Endothelial cell of umbilical vein (primary cell): ENCODE measurements at regions not wholly inside any gene's neighbourhood (a gene's known extent, or its start where the extent isn't known, plus 50 kb on each side); places are given as distances from the start of the nearest gene placed in this dataset.

Source experiments
- BruUV-seq: library from RNA; stranded (reverse); fragments of 400-500 nt; replicated peaks from 2 replicates; lab custom pipeline; 2021; lab: Mats Ljungman, UMichigan
- CTCF ChIA-PET: fragments of 300-600, 350-600 bp; sonication (Branson Sonifier 250); formaldehyde crosslinking; loops from one replicate; lab custom pipeline; 2021; ENCODE audit warnings: antibody characterized with exemption, inconsistent platforms; lab: Charles Lee
- POLR2A ChIA-PET: fragments of 300-600, 350-600 bp; sonication (Branson Sonifier 250); formaldehyde crosslinking; loops from one replicate; lab custom pipeline; 2021; ENCODE audit warnings: antibody characterized with exemption, inconsistent platforms; lab: Charles Lee
- DNase-seq: peaks from one replicate; pipeline ENCODE4 v3.0.0-alpha.2; 2011; ENCODE audit warnings: low read depth, low spot score
- FAIRE-seq: peaks from 2 replicates; lab custom pipeline; 2011; peaks lifted over from hg19 to GRCh38; lab: Jason Lieb, UNC
- H2AFZ ChIP-seq: 2 replicates; pipeline ENCODE4 v1.6.0; 2012; ENCODE audit warnings: low read depth, low read length, control low read depth, inconsistent platforms
- H3K27ac ChIP-seq: 2 replicates; pipeline ENCODE4 v1.5.1; 2011; ENCODE audit warnings: low read depth, mild to moderate bottlenecking, control low read depth, low read length, moderate library complexity; ENCODE audit not compliant: insufficient read depth
- H3K27me3 ChIP-seq, 2 experiments: 2 replicates each; pipeline versions ENCODE4 v1.6.0 to v1.6.1; 2011; ENCODE audit warnings: low read length in 2 of 2, mixed read lengths in 1 of 2; ENCODE audit not compliant: control insufficient read depth in 2 of 2, insufficient read depth in 2 of 2
- H3K36me3 ChIP-seq, 2 experiments: 2 replicates in 1 of 2; 3 replicates in 1 of 2; pipeline ENCODE4 v1.5.1; 2011; ENCODE audit warnings: low read length in 2 of 2, mild to moderate bottlenecking in 1 of 2, moderate library complexity in 1 of 2; ENCODE audit not compliant: control insufficient read depth in 2 of 2, insufficient read depth in 2 of 2; ENCODE audit errors: extremely low read depth in 1 of 2
- H3K4me1 ChIP-seq: 3 replicates; pipeline ENCODE4 v1.5.1; 2011; ENCODE audit warnings: mild to moderate bottlenecking, low read length; ENCODE audit not compliant: control insufficient read depth, insufficient read depth; ENCODE audit errors: extremely low read depth
- H3K4me2 ChIP-seq: 2 replicates; pipeline ENCODE4 v1.6.1; 2011; ENCODE audit warnings: low read length, control low read depth, mixed read lengths; ENCODE audit not compliant: insufficient read depth
- H3K4me3 ChIP-seq, 3 experiments: fragments of 200-600 bp in 1 of 3; sonication (generic), shearing (Covaris generic) in 1 of 3; replicated peaks in 1 of 3; 2 replicates each; pipeline ENCODE4 v1.5.1; 2011 to 2016; ENCODE audit warnings: control low read depth in 3 of 3, low read length in 3 of 3, mild to moderate bottlenecking in 2 of 3, inconsistent platforms in 1 of 3, low read depth in 1 of 3, moderate library complexity in 1 of 3; ENCODE audit not compliant: insufficient read depth in 1 of 3
- H3K79me2 ChIP-seq: 2 replicates; pipeline ENCODE4 v1.6.0; 2012; ENCODE audit warnings: low read length, inconsistent platforms; ENCODE audit not compliant: control insufficient read depth, insufficient read depth
- H3K9ac ChIP-seq: replicated peaks from 2 replicates; pipeline ENCODE3; 2011; ENCODE audit warnings: low read length, control low read depth; ENCODE audit not compliant: insufficient read depth; ENCODE audit errors: extremely low read depth
- H3K9me1 ChIP-seq: replicated peaks from 3 replicates; pipeline ENCODE4 v1.6.0; 2011; ENCODE audit warnings: mild to moderate bottlenecking, low read length; ENCODE audit not compliant: control insufficient read depth, insufficient read depth; ENCODE audit errors: extremely low read depth
- H3K9me3 ChIP-seq: replicated peaks from 2 replicates; pipeline ENCODE4 v1.5.1; 2012; ENCODE audit warnings: low read length, inconsistent platforms; ENCODE audit not compliant: control insufficient read depth, insufficient read depth
- H4K20me1 ChIP-seq: replicated peaks from 2 replicates; pipeline ENCODE3; 2011; ENCODE audit warnings: mild to moderate bottlenecking, low read length; ENCODE audit not compliant: control insufficient read depth, insufficient read depth; ENCODE audit errors: extremely low read depth
- CTCF ChIP-seq, 2 donors: IDR thresholded peaks; 1 replicate in 1 of 2; 2 replicates in 1 of 2; pipeline ENCODE4 v1.5.1; 2011; ENCODE audit warnings: low read length in 2 of 2, mild to moderate bottlenecking in 2 of 2, moderate library complexity in 2 of 2, control low read depth in 1 of 2, inconsistent platforms in 1 of 2, low read depth in 1 of 2; ENCODE audit not compliant: insufficient read depth in 1 of 2; ENCODE audit errors: extremely low read depth in 1 of 2
- FOS ChIP-seq: IDR thresholded peaks from 2 replicates; pipeline ENCODE4 v1.6.1; 2011; ENCODE audit warnings: mild to moderate bottlenecking, low read length, moderate library complexity, borderline replicate concordance; ENCODE audit not compliant: insufficient read depth
- GATA2 ChIP-seq: IDR thresholded peaks from 2 replicates; pipeline ENCODE4 v1.7.0; 2011; ENCODE audit warnings: low read depth, mild to moderate bottlenecking, moderate library complexity, mixed read lengths, low read length; ENCODE audit not compliant: insufficient read length, insufficient read depth
- JUN ChIP-seq: IDR thresholded peaks from 2 replicates; pipeline ENCODE4 v1.6.1; 2011; ENCODE audit warnings: borderline replicate concordance, low read depth; ENCODE audit not compliant: insufficient read length, insufficient read depth
- MYC ChIP-seq: IDR thresholded peaks from one replicate; pipeline ENCODE4 v1.6.1; 2011; ENCODE audit warnings: mild to moderate bottlenecking, low read depth, low read length
- POLR2A ChIP-seq: IDR thresholded peaks from 2 replicates; pipeline ENCODE4 v1.6.1; 2012; ENCODE audit warnings: low read depth, mild to moderate bottlenecking, control low read depth, low read length
- POLR2AphosphoS5 ChIP-seq: IDR thresholded peaks from 2 replicates; pipeline ENCODE4 v1.6.1; 2012; ENCODE audit warnings: low read depth, mild to moderate bottlenecking, control low read depth, low read length, moderate library complexity; ENCODE audit not compliant: insufficient read depth
- dilution Hi-C: fragments of 300-500 bp; cut with MboI; formaldehyde crosslinking; loops from one replicate; pipeline ENCODE4 v1.15.0; 2019; ENCODE audit warnings: low sequenced_read_pairs; ENCODE audit not compliant: extremely low pct_ligation_motif_present
- intact Hi-C: fragments of 100-400 bp; cut with micrococcal nuclease; formaldehyde crosslinking; loops from one replicate; pipeline ENCODE4 v1.10.0; 2022
- TF ChIP-seq, protein P1 (sequence below): IDR thresholded peaks from 2 replicates; pipeline ENCODE4 v1.6.1; 2011; ENCODE audit not compliant: insufficient read depth, insufficient read length

- no peaks in the 10 kb centered on the region for H4K20me1 ChIP-seq
- FAIRE-seq, result no peak
- POLR2A ChIA-PET, result no interaction called here
Measured at GRCh38 chr10:118856106-118856505, 101.3 kb upstream of the CACUL1 start.

More at GRCh38 chr10:118856106-118856505, 101.3 kb upstream of the CACUL1 start:
- H3K4me1 ChIP-seq, result no peaks in the 10 kb centered on the region
- dilution Hi-C loops, result no loop called here
- no peak for DNase-seq
- no peak overlapping the region for H3K4me2 ChIP-seq
- CTCF ChIA-PET, result no interaction called here
- no peaks in the 10 kb centered on the region for H3K9me1 ChIP-seq
- H3K79me2 ChIP-seq, result no peaks in the 10 kb centered on the region
- TF ChIP-seq POLR2A, result no peak
- no peak for TF ChIP-seq POLR2AphosphoS5
- TF ChIP-seq MYC, result no peak
- no peak for TF ChIP-seq JUN
- TF ChIP-seq GATA2, result no peak
- TF ChIP-seq, protein P1, sequence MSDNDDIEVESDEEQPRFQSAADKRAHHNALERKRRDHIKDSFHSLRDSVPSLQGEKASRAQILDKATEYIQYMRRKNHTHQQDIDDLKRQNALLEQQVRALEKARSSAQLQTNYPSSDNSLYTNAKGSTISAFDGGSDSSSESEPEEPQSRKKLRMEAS, result no peak
- TF ChIP-seq FOS, result no peak
- no peak for TF ChIP-seq CTCF (IDR thresholded peaks at IDR 0.05; ENCODE audit: extremely low read depth in 1 of 2, insufficient read depth in 1 of 2, low read depth in 1 of 2, low read length in 2 of 2)
- H3K9ac ChIP-seq, result no peak overlapping the region
- H3K36me3 ChIP-seq, result no peaks in the 10 kb centered on the region
- no peaks in the 10 kb centered on the region for H3K9me3 ChIP-seq
- intact Hi-C loops, result no loop called here
- no peak overlapping the region for H3K27ac ChIP-seq
- H2AFZ ChIP-seq, result no peak overlapping the region
- no TSS peak for BruUV-seq
- H3K27me3 ChIP-seq, result peaks cover 0 to 2% of the 10 kb centered on the region in 2 experiments
- H3K4me3 ChIP-seq, result no peak overlapping the region
